H9 (cell line): ENCODE measurements at regions not wholly inside any gene's neighbourhood (a gene's known extent, or its start where the extent isn't known, plus 50 kb on each side); places are given as distances from the start of the nearest gene placed in this dataset.

Experiments
- DNase-seq: peaks from one replicate; pipeline ENCODE4 v3.0.0-alpha.2; 2017
- H2AFZ ChIP-seq: one replicate; pipeline ENCODE4 v1.6.1; 2013; ENCODE audit warnings: mild to moderate bottlenecking, low read length, control low read depth, moderate library complexity
- H2AK5ac ChIP-seq: 2 replicates; pipeline ENCODE4 v1.6.1; 2013; ENCODE audit warnings: low read length, control low read depth, mixed read lengths; ENCODE audit not compliant: insufficient read length
- H2BK120ac ChIP-seq: one replicate; pipeline ENCODE4 v1.6.1; 2013; ENCODE audit warnings: low read depth, mild to moderate bottlenecking, low read length, control low read depth, inconsistent platforms; ENCODE audit not compliant: poor library complexity, severe bottlenecking
- H2BK12ac ChIP-seq: 2 replicates; pipeline ENCODE4 v1.6.1; 2013; ENCODE audit warnings: low read length, control low read depth, mixed read lengths, low read depth; ENCODE audit not compliant: insufficient read length
- H2BK15ac ChIP-seq: 2 replicates; pipeline ENCODE4 v1.6.1; 2013; ENCODE audit warnings: low read depth, low read length, control low read depth
- H2BK20ac ChIP-seq: one replicate; pipeline ENCODE4 v1.6.1; 2013; ENCODE audit warnings: low read depth, mild to moderate bottlenecking, low read length, control low read depth, inconsistent platforms; ENCODE audit not compliant: poor library complexity, severe bottlenecking
- H2BK5ac ChIP-seq: 2 replicates; pipeline ENCODE4 v1.6.1; 2013; ENCODE audit warnings: low read length, control low read depth, mixed read lengths; ENCODE audit not compliant: insufficient read length
- H3K14ac ChIP-seq: 2 replicates; pipeline ENCODE4 v1.6.1; 2013; ENCODE audit warnings: low read length, control low read depth; ENCODE audit not compliant: insufficient read depth
- H3K18ac ChIP-seq: 2 replicates; pipeline ENCODE4 v1.6.1; 2013; ENCODE audit warnings: low read depth, mild to moderate bottlenecking, mixed read lengths, low read length, control low read depth; ENCODE audit not compliant: insufficient read length
- H3K23ac ChIP-seq: 2 replicates; pipeline ENCODE4 v1.6.1; 2013; ENCODE audit warnings: low read length, control low read depth, mixed read lengths, low read depth; ENCODE audit not compliant: insufficient read length
- H3K23me2 ChIP-seq: 2 replicates; pipeline ENCODE4 v1.6.1; 2013; ENCODE audit warnings: low read depth, mild to moderate bottlenecking, mixed read lengths, low read length, control low read depth; ENCODE audit not compliant: insufficient read length, poor library complexity, severe bottlenecking
- H3K27ac ChIP-seq: 2 replicates; pipeline ENCODE4 v1.5.1; 2013; ENCODE audit warnings: low read length, control low read depth, mixed read lengths, low read depth; ENCODE audit not compliant: insufficient read length
- H3K27me3 ChIP-seq: 2 replicates; pipeline ENCODE4 v1.6.1; 2013; ENCODE audit warnings: low read length, control low read depth, inconsistent platforms; ENCODE audit not compliant: insufficient read depth
- H3K4ac ChIP-seq: 2 replicates; pipeline ENCODE4 v1.6.1; 2013; ENCODE audit warnings: low read depth, mild to moderate bottlenecking, control low read depth, inconsistent platforms, low read length, moderate library complexity
- H3K4me1 ChIP-seq: 2 replicates; pipeline ENCODE4 v1.6.1; 2013; ENCODE audit warnings: low read length, control low read depth, inconsistent platforms; ENCODE audit not compliant: insufficient read depth
- H3K4me2 ChIP-seq: 2 replicates; pipeline ENCODE4 v1.6.1; 2013; ENCODE audit warnings: low read length, control low read depth, mixed read lengths; ENCODE audit not compliant: insufficient read length, insufficient read depth
- H3K56ac ChIP-seq: 2 replicates; pipeline ENCODE4 v1.6.1; 2013; ENCODE audit warnings: low read depth, mild to moderate bottlenecking, mixed read lengths, low read length, control low read depth; ENCODE audit not compliant: insufficient read length
- H3K79me1 ChIP-seq: 2 replicates; pipeline ENCODE4 v1.6.1; 2013; ENCODE audit warnings: low read depth, mild to moderate bottlenecking, moderate library complexity, low read length, control low read depth, inconsistent platforms; ENCODE audit not compliant: insufficient read depth, poor library complexity, severe bottlenecking
- H3K79me2 ChIP-seq: 2 replicates; pipeline ENCODE4 v1.6.1; 2013; ENCODE audit warnings: low read length, control low read depth, inconsistent platforms; ENCODE audit not compliant: insufficient read depth
- H3K9ac ChIP-seq: 2 replicates; pipeline ENCODE4 v1.6.1; 2013; ENCODE audit warnings: low read length, control low read depth, mixed read lengths; ENCODE audit not compliant: insufficient read length; ENCODE audit errors: extremely low read depth
- H3K9me3 ChIP-seq: one replicate; pipeline ENCODE4 v1.6.1; 2013; ENCODE audit warnings: low read depth, low read length, inconsistent platforms; ENCODE audit not compliant: control insufficient read depth
- H3T11ph ChIP-seq: one replicate; pipeline ENCODE4 v1.6.1; 2013; ENCODE audit warnings: mild to moderate bottlenecking, low read length, control low read depth, inconsistent platforms
- H4K20me1 ChIP-seq: one replicate; pipeline ENCODE4 v1.6.1; 2013; ENCODE audit not compliant: control insufficient read depth, insufficient read length, insufficient read depth
- H4K5ac ChIP-seq: 2 replicates; pipeline ENCODE4 v1.6.1; 2013; ENCODE audit warnings: low read depth, mild to moderate bottlenecking, mixed read lengths, low read length, control low read depth; ENCODE audit not compliant: insufficient read length
- H4K8ac ChIP-seq: replicated peaks from 2 replicates; pipeline ENCODE4 v1.6.1; 2013; ENCODE audit warnings: low read length, control low read depth, mixed read lengths, low read depth; ENCODE audit not compliant: insufficient read length
- H4K91ac ChIP-seq: 2 replicates; pipeline ENCODE4 v1.6.1; 2013; ENCODE audit warnings: low read depth, mild to moderate bottlenecking, moderate library complexity, mixed read lengths, low read length, control low read depth; ENCODE audit not compliant: insufficient read length
- H3K27ac Mint-ChIP-seq, 3 experiments: 2 replicates in 2 of 3; 3 replicates in 1 of 3; pipeline ENCODE4 v1.8.0; 2020 to 2021; ENCODE audit warnings: mixed read lengths in 3 of 3, mild to moderate bottlenecking in 1 of 3, moderate library complexity in 1 of 3
- H3K27me3 Mint-ChIP-seq: 2 replicates; pipeline ENCODE4 v1.8.0; 2021; ENCODE audit warnings: low read depth, mild to moderate bottlenecking, moderate library complexity, mixed read lengths
- H3K36me3 Mint-ChIP-seq, 3 experiments: 2 replicates in 2 of 3; 3 replicates in 1 of 3; pipeline ENCODE4 v1.8.0; 2020 to 2021; ENCODE audit warnings: low read depth in 3 of 3, mixed read lengths in 3 of 3; ENCODE audit not compliant: insufficient read depth in 1 of 3
- H3K4me1 Mint-ChIP-seq, 2 experiments: 2 replicates each; pipeline ENCODE4 v1.8.0; 2020; ENCODE audit warnings: mixed read lengths in 2 of 2
- H3K4me3 Mint-ChIP-seq, 2 experiments: 2 replicates in 1 of 2; 3 replicates in 1 of 2; pipeline ENCODE4 v1.8.0; 2020 to 2021; ENCODE audit warnings: mild to moderate bottlenecking in 2 of 2, mixed read lengths in 2 of 2, moderate library complexity in 1 of 2
- H3K9me3 Mint-ChIP-seq, 2 experiments: 2 replicates in 1 of 2; 3 replicates in 1 of 2; pipeline ENCODE4 v1.8.0; 2020; ENCODE audit warnings: mild to moderate bottlenecking in 2 of 2, mixed read lengths in 2 of 2, moderate library complexity in 1 of 2
- WGBS: extraction: QIAGEN DNeasy Blood & Tissue Kit; methylation state at CpG from one replicate; pipeline ENCODE4 v1.1.7; 2013; ENCODE audit warnings: missing lambda C conversion rate, low lambda C conversion rate, mixed read lengths; ENCODE audit not compliant: insufficient read length; ENCODE audit errors: extremely low coverage; 5-methylcytosine and 5-hydroxymethylcytosine counted together
- TF ChIP-seq, protein P1 (sequence below): fragments of 200-600 bp; sonication (generic); conservative IDR thresholded peaks from 3 replicates; pipeline ENCODE4 v1.8.0; 2021; ENCODE audit warnings: antibody characterized with exemption, mild to moderate bottlenecking

DNA sequence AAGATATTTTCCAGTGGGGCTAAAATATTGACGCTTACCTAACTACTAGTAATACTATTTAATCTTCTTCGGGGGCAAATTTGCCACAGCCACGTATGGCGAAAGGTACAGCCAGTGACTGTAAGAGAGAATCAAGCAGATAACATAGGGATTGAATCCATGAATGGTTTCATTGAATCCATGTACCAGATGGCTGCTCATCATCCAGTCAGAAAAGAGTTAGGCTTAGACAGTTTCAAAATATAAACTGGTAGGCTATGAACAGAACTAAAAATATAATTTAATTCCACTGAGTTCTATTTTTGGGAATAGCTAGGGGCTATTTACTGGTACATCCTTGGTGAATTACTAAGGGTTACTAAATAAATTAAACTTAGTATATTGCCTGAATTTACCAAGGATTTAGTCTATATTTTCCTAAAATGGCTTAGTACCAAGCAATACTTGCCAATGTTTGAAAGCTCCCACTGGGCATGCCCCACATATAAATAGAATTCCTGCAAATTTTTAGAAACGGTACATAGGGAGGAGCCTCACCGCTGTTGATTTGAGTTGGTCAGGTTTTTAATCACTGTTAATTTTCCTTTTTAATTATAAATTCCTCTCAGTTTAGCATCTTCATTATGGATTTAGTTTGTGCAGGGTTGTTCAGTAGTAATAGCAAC is 55.8 kb upstream of the VLDLR start:
- Histone ChIP-seq H2BK5ac (no peak overlapping the region), H3K14ac (no peak overlapping the region), H4K5ac (no peak overlapping the region), H3K4ac (no peak overlapping the region), H4K8ac (no peak overlapping the region), H4K20me1 (no peaks in the 10 kb centered on the region), H3T11ph (no peak overlapping the region), H3K27me3 (no peaks in the 10 kb centered on the region), H3K4me1 (no peaks in the 10 kb centered on the region), H3K27ac (no peak overlapping the region), H3K23me2 (no peaks in the 10 kb centered on the region), H3K18ac (no peak overlapping the region), H3K4me2 (no peak overlapping the region), H3K56ac (no peak overlapping the region), H3K79me1 (no peaks in the 10 kb centered on the region), H3K79me2 (no peaks in the 10 kb centered on the region), H3K9me3 (no peaks in the 10 kb centered on the region), H3K23ac (no peak overlapping the region), H2BK12ac (no peak overlapping the region), H4K91ac (no peak overlapping the region), H2BK120ac (no peak overlapping the region), H2AK5ac (no peak overlapping the region), H3K9ac (no peak overlapping the region), H2AFZ (no peak overlapping the region), H2BK20ac (no peak overlapping the region), H2BK15ac (no peak overlapping the region)
- H3K27me3 Mint-ChIP-seq, result no peaks in the 10 kb centered on the region
- no peaks in the 10 kb centered on the region; a peak in 1 of 7 replicates for H3K36me3 Mint-ChIP-seq
- H3K4me1 Mint-ChIP-seq, result no peaks in the 10 kb centered on the region
- WGBS, result no CpG with 5 or more reads among the region's 6 CpGs
- TF ChIP-seq, protein P1, sequence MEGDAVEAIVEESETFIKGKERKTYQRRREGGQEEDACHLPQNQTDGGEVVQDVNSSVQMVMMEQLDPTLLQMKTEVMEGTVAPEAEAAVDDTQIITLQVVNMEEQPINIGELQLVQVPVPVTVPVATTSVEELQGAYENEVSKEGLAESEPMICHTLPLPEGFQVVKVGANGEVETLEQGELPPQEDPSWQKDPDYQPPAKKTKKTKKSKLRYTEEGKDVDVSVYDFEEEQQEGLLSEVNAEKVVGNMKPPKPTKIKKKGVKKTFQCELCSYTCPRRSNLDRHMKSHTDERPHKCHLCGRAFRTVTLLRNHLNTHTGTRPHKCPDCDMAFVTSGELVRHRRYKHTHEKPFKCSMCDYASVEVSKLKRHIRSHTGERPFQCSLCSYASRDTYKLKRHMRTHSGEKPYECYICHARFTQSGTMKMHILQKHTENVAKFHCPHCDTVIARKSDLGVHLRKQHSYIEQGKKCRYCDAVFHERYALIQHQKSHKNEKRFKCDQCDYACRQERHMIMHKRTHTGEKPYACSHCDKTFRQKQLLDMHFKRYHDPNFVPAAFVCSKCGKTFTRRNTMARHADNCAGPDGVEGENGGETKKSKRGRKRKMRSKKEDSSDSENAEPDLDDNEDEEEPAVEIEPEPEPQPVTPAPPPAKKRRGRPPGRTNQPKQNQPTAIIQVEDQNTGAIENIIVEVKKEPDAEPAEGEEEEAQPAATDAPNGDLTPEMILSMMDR, result no peak
- no peak for DNase-seq
- no peak overlapping the region for H3K27ac Mint-ChIP-seq
- H3K9me3 Mint-ChIP-seq, result no peaks in the 10 kb centered on the region
- no peak overlapping the region for H3K4me3 Mint-ChIP-seq
